Fibroblast of upper back skin (primary cell): ENCODE measurements at regions not wholly inside any gene's neighbourhood (a gene's known extent, or its start where the extent isn't known, plus 50 kb on each side); places are given as distances from the start of the nearest gene placed in this dataset.
"Not testable (repeated sequence)": the region's sequence is repeated elsewhere in the genome, so short reads cannot be mapped to it uniquely, and the experiment has no call there.

Source experiments
- DNase-seq: peaks from one replicate; pipeline ENCODE4 v3.0.0-alpha.2; 2013

- no peak for DNase-seq
These were observed 303.9 kb downstream of the NOVA1 start for GRCh38 chr14:26293909-26294308.

- peak; percentile 80 for DNase-seq
These were observed 307.8 kb downstream of the NOVA1 start for GRCh38 chr14:26289891-26290486.

- DNase-seq: no peak
These were observed 311.0 kb downstream of the NOVA1 start for GRCh38 chr14:26286913-26287205.

GRCh38 chr14:26286081-26286912, 311.5 kb downstream of the NOVA1 start:
- DNase-seq: peak; percentile 51

- peak; percentile 18 for DNase-seq
These were observed 315.3 kb downstream of the NOVA1 start for GRCh38 chr14:26282578-26282977.

GRCh38 chr14:26282011-26282410, 315.8 kb downstream of the NOVA1 start:
- DNase-seq: not testable (repeated sequence)

- DNase-seq: peak; percentile 86
These were observed 316.4 kb downstream of the NOVA1 start for GRCh38 chr14:26281280-26281998.

GRCh38 chr14:26276757-26277156, 321.1 kb downstream of the NOVA1 start:
- DNase-seq: no peak

- no peak for DNase-seq
These were observed 332.6 kb downstream of the NOVA1 start for GRCh38 chr14:26265170-26265685.

- DNase-seq: no peak
These were observed 336.3 kb downstream of the NOVA1 start for GRCh38 chr14:26261368-26262122.

GRCh38 chr14:26255213-26255612, 342.6 kb downstream of the NOVA1 start:
- peak; percentile 24 for DNase-seq

GRCh38 chr14:26252176-26252575, 345.7 kb downstream of the NOVA1 start:
- no peak for DNase-seq

GRCh38 chr14:26233118-26233517, 364.7 kb downstream of the NOVA1 start:
- no peak for DNase-seq

- DNase-seq: no peak
These were observed 379.0 kb downstream of the NOVA1 start for GRCh38 chr14:26218861-26219260.

- DNase-seq: no peak
These were observed 380.1 kb downstream of the NOVA1 start for GRCh38 chr14:26217778-26218177.

- no peak for DNase-seq
These were observed 381.0 kb downstream of the NOVA1 start for GRCh38 chr14:26216786-26217185.

GRCh38 chr14:26213846-26214575, 383.8 kb downstream of the NOVA1 start:
- DNase-seq: no peak

- DNase-seq: no peak
These were observed 388.1 kb downstream of the NOVA1 start for GRCh38 chr14:26209699-26210098.

GRCh38 chr14:26206640-26207039, 391.2 kb downstream of the NOVA1 start:
- DNase-seq: no peak

- DNase-seq: no peak
These were observed 392.9 kb downstream of the NOVA1 start for GRCh38 chr14:26204728-26205479.

- no peak for DNase-seq
These were observed 393.5 kb downstream of the NOVA1 start for GRCh38 chr14:26204366-26204727.

GRCh38 chr14:26200687-26201086, 397.1 kb downstream of the NOVA1 start:
- peak; percentile 49 for DNase-seq
